Cardiac fibroblast (primary cell): ENCODE measurements at regions not wholly inside any gene's neighbourhood (a gene's known extent, or its start where the extent isn't known, plus 50 kb on each side); places are given as distances from the start of the nearest gene placed in this dataset.
A peak's percentile ranks its signal among the peaks of the same experiment; 100 is the strongest.

Experiments used
- DNase-seq, 2 donors: peaks; one replicate each; pipeline versions ENCODE4 v3.0.0 to v3.0.0-alpha.2; 2010; ENCODE audit warnings: low read depth in 2 of 2
- H3K4me3 ChIP-seq, 2 donors: replicated peaks in 1 of 2; 1 replicate in 1 of 2; 2 replicates in 1 of 2; pipeline ENCODE4 v1.5.1; 2011; ENCODE audit warnings: low read depth in 2 of 2, low read length in 2 of 2, mild to moderate bottlenecking in 2 of 2, moderate library complexity in 1 of 2
- TF ChIP-seq, protein P1 (sequence below): IDR thresholded peaks from one replicate; pipeline ENCODE4 v1.5.1; 2011; ENCODE audit warnings: low read depth, mild to moderate bottlenecking, low read length, inconsistent platforms

DNA sequence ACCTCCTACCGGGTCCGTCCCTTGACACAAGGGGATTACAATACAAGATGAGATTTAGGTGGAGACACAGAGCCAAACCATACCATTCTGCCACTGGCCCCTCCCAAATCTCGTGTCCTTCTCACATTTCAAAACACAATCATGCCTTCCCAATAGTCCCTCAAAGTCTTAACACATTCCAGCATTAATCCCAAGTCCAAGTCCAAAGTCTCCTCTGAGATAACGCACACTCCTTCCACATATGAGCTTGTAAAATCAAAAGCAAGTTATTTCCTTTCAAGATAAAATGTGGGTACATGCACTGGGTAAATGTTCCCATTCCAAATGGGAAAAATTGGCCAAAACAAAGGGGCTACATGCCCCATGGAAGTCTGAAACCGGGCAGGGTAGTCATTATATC is 463.9 kb upstream of the CDH9 start:
- DNase-seq, result no peak
- no peak overlapping the region for H3K4me3 ChIP-seq
- TF ChIP-seq, protein P1, sequence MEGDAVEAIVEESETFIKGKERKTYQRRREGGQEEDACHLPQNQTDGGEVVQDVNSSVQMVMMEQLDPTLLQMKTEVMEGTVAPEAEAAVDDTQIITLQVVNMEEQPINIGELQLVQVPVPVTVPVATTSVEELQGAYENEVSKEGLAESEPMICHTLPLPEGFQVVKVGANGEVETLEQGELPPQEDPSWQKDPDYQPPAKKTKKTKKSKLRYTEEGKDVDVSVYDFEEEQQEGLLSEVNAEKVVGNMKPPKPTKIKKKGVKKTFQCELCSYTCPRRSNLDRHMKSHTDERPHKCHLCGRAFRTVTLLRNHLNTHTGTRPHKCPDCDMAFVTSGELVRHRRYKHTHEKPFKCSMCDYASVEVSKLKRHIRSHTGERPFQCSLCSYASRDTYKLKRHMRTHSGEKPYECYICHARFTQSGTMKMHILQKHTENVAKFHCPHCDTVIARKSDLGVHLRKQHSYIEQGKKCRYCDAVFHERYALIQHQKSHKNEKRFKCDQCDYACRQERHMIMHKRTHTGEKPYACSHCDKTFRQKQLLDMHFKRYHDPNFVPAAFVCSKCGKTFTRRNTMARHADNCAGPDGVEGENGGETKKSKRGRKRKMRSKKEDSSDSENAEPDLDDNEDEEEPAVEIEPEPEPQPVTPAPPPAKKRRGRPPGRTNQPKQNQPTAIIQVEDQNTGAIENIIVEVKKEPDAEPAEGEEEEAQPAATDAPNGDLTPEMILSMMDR, result no peak

DNA sequence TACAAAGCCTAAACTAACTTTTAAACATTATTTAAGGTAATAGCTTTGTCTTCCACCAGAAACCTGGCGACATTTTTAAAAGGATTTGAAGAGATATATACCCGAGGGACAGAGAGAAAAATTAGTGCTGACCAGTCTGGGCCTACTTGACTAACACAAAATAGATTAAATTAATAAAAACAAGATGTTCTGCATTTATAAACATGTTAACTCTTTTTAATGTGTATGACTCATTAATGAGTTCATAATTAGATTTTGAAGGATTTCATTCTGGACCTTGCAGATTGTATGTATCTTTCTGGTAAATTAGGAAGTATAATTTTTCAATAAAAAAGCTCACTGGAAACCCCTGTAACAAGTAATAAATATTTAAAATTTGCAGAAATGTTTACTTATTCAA is 459.1 kb upstream of the CDH9 start:
- no peak for DNase-seq
- TF ChIP-seq, protein P1, result no peak
- H3K4me3 ChIP-seq, result no peak overlapping the region

DNA sequence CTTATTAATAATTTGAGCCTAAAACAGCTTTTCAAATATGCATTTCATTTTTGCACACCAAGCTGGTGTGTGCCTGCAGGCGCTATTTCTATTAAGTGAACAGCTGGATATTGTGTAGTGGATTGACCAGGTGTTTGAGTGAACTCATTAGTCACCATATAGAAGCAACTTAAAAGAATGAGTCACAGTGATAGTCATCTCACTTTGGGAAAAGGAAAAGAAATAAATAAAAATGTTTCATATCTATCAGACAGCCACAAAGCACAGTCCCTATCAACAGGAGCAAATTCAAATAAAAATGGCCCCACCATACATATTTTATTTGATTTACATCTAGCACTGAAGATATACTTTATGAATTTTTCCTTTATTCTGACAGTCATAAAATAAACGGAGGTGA is 456.5 kb upstream of the CDH9 start:
- H3K4me3 ChIP-seq, result no peak overlapping the region
- TF ChIP-seq, protein P1, result no peak
- peak in 1 of 2 donors; percentile 15 for DNase-seq

DNA sequence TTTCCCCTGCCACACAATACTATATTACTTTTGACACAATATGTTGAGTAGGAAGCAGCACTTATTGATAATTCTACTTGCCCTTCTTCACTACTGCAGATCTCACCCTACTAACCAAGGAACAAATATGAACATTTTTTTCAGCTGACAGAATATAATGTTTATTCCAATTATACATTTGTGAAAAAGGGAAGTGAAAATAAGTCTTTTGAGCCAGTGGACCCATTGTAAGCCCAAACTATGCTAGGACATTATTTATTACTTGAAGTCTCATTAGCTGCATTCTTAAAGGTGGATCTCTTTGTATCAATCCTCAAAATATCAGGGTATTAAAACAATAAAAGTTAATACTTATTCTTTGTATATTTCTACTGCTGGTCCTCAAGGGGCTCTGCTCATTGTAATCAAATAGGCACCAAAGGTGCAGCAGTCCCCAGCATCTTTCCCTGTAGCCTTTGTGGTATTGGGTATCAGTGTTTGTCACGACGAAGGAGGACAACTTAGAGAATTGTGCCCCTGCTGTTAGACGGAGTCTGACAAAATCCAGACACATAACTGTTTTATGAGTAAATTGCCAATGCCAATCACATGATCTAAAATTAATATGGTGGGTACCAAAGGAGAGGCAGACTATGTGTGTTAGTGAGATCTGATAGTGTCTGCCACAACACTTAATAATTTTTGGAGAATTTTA is 453.5 kb upstream of the CDH9 start:
- no peak overlapping the region for H3K4me3 ChIP-seq
- TF ChIP-seq, protein P1, result no peak
- DNase-seq, result no peak

DNA sequence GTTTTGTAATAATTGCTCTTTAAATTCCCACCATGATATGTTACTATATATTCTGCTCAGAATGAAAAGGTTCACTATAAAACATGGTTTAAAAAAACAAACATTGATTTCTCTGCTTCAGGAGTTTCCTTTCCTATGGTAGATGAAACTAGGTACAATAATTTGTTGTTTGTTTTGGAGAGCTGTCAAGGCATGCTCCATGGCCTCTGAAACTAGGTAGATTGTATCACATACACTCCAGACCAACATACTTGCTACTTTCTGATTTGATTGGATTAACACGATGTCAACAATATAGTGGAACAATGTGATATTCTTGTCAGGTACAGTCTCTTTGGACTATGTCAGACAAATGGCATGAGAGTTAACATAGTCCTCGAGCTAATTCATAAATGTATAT is 452.7 kb upstream of the CDH9 start:
- H3K4me3 ChIP-seq, result no peak overlapping the region
- no peak for DNase-seq
- TF ChIP-seq, protein P1, result no peak

DNA sequence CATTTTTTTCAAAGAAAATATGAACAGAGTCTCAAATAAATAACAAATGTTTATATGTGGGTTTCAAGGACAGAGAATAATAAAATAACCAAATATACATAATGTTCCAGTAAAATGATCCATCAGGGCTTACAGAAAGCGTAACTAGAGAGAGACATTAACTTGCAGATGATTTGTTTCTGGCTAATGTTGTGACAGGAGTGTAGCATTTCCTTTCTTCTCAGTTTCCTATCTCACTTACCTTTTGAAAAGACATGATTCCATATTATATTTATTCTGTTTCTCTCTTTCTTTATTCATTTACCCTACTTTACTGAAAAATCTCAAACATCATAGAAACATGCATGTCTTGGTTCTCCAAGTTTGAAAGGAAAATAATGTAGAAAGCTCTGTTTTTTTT is 451.3 kb upstream of the CDH9 start:
- H3K4me3 ChIP-seq, result no peak overlapping the region
- TF ChIP-seq, protein P1, result no peak
- no peak for DNase-seq

DNA sequence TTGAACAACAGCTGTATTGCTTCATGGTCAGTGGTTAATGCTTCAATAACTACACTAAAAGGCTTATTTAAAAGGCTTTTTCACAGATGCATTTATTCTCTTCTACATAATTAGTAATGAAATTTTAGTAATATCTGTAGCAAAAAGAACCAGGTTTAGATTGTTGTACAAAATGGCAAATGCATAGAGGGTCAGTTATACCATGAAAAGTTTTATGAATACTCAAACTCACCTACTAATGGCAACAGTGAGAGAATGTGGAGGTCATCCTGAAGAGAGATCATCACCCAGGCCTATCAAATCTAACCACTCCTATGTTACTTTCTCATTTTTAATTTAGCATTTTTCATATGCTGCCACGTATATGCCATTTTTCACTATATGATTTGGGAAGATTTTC is 444.3 kb upstream of the CDH9 start:
- TF ChIP-seq, protein P1, result no peak
- no peak overlapping the region for H3K4me3 ChIP-seq
- DNase-seq, result no peak
